AG20443 (cell line): ENCODE measurements at regions not wholly inside any gene's neighbourhood (a gene's known extent, or its start where the extent isn't known, plus 50 kb on each side); places are given as distances from the start of the nearest gene placed in this dataset.

ENCODE experiments used
- DNase-seq: peaks from one replicate; pipeline ENCODE4 v3.0.0; 2012; ENCODE audit warnings: low spot score, mixed read lengths

DNA sequence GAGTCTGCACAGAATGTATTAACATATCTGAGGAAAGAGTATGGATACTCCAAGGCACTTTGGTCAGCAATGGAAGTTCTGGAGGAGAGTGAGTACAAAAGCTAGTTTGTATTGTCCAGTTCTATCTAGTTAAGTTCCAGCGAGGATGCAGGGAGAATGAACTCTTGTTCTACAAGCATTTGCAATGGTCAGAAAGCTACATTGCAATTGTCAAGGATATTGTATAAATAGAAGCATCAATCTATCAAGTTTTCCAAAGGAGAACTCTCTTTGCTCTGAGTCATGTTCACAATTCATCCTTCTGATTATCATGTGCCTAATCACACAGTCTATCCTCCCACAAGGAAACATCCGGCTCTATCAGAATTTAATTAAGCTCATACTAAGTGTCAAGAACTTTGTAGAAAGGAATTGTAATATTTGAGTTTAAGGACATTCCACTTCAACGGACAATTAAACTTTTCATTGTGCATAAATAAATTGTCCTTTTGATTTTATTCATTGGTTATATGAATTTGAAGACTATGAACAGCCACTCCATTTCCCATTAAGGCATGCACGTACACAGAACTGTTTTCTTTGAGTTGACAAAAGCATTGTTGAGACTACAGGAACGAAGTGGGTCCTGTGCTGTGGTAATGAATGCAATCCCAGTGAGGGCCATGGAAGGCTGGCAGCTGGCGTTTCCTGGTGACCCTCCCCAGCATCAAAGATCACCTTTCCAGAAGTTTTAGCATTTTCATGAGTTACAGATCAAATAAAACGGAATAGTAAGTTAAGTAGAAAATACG lies 973.5 kb upstream of the GOT2 start:
- no peak for DNase-seq

DNA sequence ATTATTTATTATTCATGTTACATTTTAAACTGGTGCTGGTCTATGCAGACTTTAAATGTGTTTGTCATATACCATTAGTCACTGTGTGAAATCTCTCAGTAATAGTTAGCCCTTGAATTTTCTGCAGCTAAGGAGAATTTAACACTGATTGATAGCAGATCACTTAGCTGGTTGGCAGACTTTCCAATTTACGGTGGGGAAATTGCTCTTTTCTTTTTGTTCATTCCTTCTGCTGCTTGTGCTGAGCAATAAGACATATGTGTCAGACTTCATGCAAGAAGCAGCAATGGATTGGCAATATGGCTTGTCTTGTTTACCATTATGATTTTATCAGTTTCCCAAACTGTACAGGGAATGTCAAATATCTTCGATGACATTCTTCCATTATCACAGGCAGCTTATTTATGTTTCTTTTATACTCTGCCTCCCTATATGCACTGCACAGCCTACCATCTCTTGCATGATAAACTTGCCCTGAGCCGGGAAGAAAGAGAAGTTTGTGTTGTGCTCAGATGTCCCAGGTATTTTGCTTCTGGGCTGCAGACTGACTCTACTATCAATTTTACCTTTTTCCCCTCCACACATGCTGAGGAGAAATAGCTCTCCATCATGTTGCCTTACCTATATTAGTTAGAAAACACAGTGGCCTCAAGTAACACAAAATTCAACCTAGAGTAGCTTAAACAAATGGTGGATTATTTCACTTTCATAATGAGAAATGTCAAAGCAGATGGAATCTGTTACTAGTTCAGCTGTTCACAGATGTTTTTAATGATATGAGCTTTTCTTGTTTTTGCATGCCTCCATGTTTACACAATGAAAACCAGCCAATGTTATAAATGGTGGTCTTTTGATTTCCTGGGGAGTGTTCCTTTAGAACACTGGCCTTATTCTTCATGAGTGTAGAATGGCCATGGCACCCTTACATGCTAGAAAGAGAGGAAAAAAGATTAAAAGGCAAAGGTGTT lies 968.1 kb upstream of the GOT2 start:
- no peak for DNase-seq

- DNase-seq: no peak
Measured at GRCh38 chr16:59699786-59700185, 965.7 kb upstream of the GOT2 start.

DNA sequence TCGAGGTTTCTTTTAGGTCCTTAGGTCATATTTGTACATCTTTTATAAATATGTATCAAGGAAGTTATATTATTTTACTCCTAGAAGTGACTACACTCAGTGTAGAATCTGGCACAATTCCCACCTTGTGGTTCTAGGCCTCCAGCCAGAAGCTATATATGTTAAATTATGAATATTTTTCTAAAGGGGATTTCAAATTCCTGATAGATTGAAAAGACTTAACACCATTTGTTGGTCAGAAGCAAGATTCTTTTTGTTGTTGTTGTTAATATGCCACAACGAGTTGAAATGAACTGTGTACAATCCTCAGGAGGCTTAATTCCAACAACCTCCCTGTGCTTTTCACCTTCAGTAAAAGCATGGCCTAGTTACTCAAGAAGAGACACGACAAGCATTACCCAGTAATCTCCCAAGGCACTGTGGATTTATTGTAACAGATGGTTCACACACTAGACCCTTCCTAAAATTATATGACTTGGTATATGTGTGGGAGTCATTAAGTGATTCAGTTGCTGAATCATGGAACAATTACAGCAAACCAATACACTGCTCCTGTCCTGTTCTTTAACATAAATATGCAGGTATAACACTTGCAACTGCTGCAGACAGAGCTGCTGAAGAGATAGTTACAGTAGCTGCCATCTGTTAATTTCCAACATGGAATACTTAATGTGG lies 964.4 kb upstream of the GOT2 start:
- DNase-seq: no peak

DNA sequence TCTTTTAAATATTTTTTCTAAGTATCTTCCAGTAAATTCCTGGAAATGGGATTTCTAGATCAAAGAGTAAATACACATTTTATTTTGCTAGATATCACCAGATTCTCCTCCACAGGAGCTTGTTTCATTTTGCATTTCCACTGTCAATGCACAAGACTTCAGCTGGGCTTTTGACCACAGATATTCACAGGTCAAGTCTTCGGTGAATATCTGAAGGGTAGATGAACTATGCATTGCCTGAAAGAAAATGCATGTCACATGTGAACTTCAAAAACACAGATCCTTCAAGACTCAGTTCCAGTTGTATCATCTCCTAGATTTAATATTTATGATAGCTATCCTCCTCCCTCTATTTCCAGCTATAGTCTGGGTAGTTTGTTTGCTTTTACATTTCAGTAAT lies 963.6 kb upstream of the GOT2 start:
- DNase-seq: no peak

GRCh38 chr16:59697236-59697635 lies 963.1 kb upstream of the GOT2 start:
- no peak for DNase-seq

- DNase-seq: no peak
Measured at GRCh38 chr16:59696495-59696894, 962.4 kb upstream of the GOT2 start.

- DNase-seq: no peak
Measured at GRCh38 chr16:59690216-59690615, 956.1 kb upstream of the GOT2 start.

- DNase-seq: no peak
Measured at GRCh38 chr16:59688006-59688405, 953.9 kb upstream of the GOT2 start.

GRCh38 chr16:59686405-59686804 lies 952.3 kb upstream of the GOT2 start:
- DNase-seq: no peak

GRCh38 chr16:59684911-59685310 lies 950.8 kb upstream of the GOT2 start:
- DNase-seq: peak; percentile 41

GRCh38 chr16:59683709-59684108 lies 949.6 kb upstream of the GOT2 start:
- no peak for DNase-seq

DNA sequence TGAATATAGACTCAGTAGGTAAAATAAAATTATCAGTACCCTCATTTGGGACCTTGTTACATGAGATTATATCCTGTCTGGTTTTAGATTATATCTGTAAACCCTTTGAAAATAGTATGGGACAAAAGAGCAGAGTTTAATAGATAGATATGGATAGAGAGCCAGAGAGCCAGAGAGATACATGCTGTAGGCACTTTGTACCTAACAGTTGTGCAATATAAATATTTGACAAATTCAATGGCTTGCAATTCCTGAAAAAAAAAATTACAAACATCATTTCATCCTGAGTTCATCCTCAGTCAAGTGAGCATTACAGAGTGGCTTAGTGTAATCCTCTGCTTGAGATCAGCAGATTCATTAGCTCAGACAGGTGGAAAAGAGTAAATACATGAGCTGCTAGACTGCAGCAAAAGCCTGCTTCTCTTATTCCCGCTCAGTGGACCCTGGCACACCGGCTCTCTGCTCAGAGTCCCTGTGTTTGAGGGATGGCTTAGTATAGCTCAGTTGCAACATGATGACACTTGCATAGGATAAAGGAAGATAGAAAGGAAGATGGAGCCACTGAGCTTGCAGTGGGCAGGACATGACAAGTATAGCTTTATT lies 931.6 kb upstream of the GOT2 start:
- DNase-seq: no peak

DNA sequence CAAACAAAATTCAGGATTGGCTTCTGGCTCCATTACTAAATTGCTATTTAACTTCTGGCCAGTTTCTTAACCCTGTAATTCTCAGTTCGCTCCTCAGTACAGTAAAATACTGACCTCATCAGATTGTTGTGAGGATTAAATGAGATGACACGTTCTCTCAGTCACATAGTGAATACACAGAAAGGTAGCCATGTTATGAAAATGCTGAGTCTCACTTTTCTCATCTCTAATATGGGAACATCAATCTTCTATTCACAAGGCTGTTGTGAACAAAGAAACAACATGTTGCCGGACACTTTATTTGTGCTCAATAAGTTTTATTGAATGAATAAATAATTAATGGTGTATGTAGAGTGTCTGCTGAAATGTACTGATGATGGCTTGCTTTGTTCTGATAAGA lies 924.5 kb upstream of the GOT2 start:
- DNase-seq: no peak

- DNase-seq: no peak
Measured at GRCh38 chr16:59655031-59655430, 920.9 kb upstream of the GOT2 start.

DNA sequence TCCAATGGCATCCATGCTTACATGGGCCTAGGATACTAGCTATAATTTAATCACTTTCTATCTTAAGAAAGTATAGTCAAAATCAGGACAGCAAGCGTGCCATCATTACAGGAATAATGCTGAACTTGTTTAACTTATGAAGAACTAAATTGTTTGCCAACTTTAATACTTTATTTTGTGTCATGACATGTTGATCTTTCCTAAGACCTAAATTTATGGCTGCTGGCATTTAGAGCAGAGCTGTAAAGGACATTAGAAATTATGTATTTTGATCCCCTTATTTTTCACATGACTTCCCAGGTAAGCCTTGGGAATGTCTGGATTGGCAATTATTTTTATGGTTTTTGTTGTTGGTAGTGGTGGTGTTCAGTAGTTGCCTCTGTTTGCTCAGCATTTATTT lies 920.3 kb upstream of the GOT2 start:
- no peak for DNase-seq

DNA sequence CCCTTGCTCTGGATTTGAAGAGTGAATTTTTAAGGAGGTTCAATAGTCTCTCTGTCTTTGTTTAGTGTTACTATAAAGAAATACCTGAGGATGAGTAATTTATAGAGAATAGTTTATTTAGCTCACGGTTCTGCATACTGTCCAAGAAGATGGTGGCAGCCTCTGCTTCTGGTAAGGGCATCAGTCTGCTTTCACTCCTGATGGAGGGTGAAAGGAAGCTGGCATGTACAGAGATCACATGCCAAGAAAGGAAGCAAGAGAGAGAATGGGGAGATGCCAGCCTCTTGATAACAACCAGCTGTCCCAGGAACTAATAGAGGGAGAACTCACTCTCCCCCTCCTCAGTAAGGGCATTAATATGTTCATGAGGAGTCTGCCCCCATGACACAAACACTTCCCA lies 917.5 kb upstream of the GOT2 start:
- no peak for DNase-seq

GRCh38 chr16:59645194-59645593 lies 911.1 kb upstream of the GOT2 start:
- no peak for DNase-seq

- DNase-seq: no peak
Measured at GRCh38 chr16:59635674-59636073, 901.6 kb upstream of the GOT2 start.

GRCh38 chr16:59634951-59635350 lies 900.8 kb upstream of the GOT2 start:
- DNase-seq: no peak

DNA sequence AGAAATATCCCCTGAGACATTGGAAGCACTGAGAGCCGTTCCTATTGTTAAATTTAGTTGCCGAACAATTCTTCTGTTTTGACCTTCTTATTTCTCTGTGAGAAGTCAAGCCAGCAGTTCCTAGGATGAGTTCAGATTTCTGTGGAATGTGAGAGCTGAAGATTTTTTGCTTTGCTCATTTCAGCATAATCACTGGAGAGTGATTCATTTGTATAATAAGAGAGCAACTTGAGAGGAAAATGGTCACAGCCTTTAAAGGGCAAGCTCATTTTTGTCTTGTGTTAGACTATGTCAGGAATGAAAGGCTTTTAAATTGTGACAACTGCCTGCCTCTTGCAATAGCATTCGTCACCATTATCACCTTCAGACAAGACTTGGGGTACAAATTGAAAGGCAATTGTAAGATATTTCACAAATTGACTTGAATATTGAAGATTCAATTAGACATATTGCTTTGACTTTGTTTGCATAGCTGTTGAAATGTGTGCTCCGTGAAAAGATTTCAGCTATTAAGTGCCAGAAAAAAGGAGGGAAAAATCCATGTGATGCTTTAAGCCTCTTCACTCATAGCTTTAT lies 900.0 kb upstream of the GOT2 start:
- peak; percentile 52 for DNase-seq
